OCI-LY7 (cell line): ENCODE measurements at regions not wholly inside any gene's neighbourhood (a gene's known extent, or its start where the extent isn't known, plus 50 kb on each side); places are given as distances from the start of the nearest gene placed in this dataset.
"Not testable (repeated sequence)": the region's sequence is repeated elsewhere in the genome, so short reads cannot be mapped to it uniquely, and the experiment has no call there.

Experiments
- BruUV-seq: library from RNA; stranded (reverse); fragments of 400-500 nt; replicated peaks from 2 replicates; lab custom pipeline; 2021; lab: Mats Ljungman, UMichigan
- CTCF ChIA-PET: fragments of 300-600 bp; sonication (Branson Sonifier 250); formaldehyde crosslinking; loops from one replicate; lab custom pipeline; 2022; ENCODE audit warnings: antibody characterized with exemption; ENCODE audit not compliant: unreplicated experiment; lab: Charles Lee
- POLR2A ChIA-PET: fragments of 300-600 bp; sonication (Branson Sonifier 250); formaldehyde crosslinking; loops from one replicate; lab custom pipeline; 2022; ENCODE audit warnings: antibody characterized with exemption; lab: Charles Lee
- DNase-seq: peaks from one replicate; pipeline ENCODE4 v3.0.0-alpha.2; 2015; ENCODE audit warnings: low spot score
- H2AFZ ChIP-seq: fragments of 200-600 bp; sonication (generic), shearing (Covaris generic); 2 replicates; pipeline ENCODE4 v1.6.1; 2014; ENCODE audit warnings: mild to moderate bottlenecking, antibody characterized with exemption, low read length, moderate library complexity
- H3K27ac ChIP-seq: fragments of 200-600 bp; sonication (generic); 2 replicates; pipeline ENCODE4 v1.5.1; 2014; ENCODE audit warnings: mixed run types, low read depth, mild to moderate bottlenecking, moderate library complexity, low read length, inconsistent platforms; ENCODE audit not compliant: poor library complexity, severe bottlenecking
- H3K36me3 ChIP-seq: fragments of 200-600 bp; sonication (generic); 2 replicates; pipeline ENCODE4 v1.6.1; 2014; ENCODE audit warnings: mild to moderate bottlenecking, antibody characterized with exemption, low read length, moderate library complexity, mixed read lengths; ENCODE audit not compliant: insufficient read depth
- H3K4me1 ChIP-seq: fragments of 200-600 bp; sonication (generic); 2 replicates; pipeline ENCODE4 v1.5.1; 2014; ENCODE audit warnings: mild to moderate bottlenecking, low read length; ENCODE audit not compliant: insufficient read depth, poor library complexity, severe bottlenecking
- H3K4me2 ChIP-seq: fragments of 200-600 bp; sonication (generic); 2 replicates; pipeline ENCODE4 v1.6.1; 2014; ENCODE audit warnings: mild to moderate bottlenecking, low read length
- H3K4me3 ChIP-seq: fragments of 200-600 bp; sonication (generic); 2 replicates; pipeline ENCODE4 v1.5.1; 2014; ENCODE audit warnings: mild to moderate bottlenecking, low read depth, low read length; ENCODE audit not compliant: poor library complexity, severe bottlenecking
- H3K79me2 ChIP-seq: fragments of 200-600 bp; sonication (generic); 2 replicates; pipeline ENCODE4 v1.6.1; 2016; ENCODE audit warnings: low read depth, mild to moderate bottlenecking, low read length, moderate library complexity, mixed read lengths; ENCODE audit not compliant: insufficient read depth
- H3K9me2 ChIP-seq: fragments of 200-600 bp; sonication (generic); 2 replicates; pipeline ENCODE4 v1.6.1; 2016; ENCODE audit warnings: mild to moderate bottlenecking, low read length, mixed read lengths; ENCODE audit not compliant: insufficient read depth
- H3K9me3 ChIP-seq: fragments of 200-600 bp; sonication (generic); 2 replicates; pipeline ENCODE4 v1.6.1; 2014; ENCODE audit warnings: mild to moderate bottlenecking, mixed run types, low read length, mixed read lengths
- H4K20me1 ChIP-seq: fragments of 200-600 bp; sonication (generic); 2 replicates; pipeline ENCODE4 v1.6.1; 2014; ENCODE audit warnings: mild to moderate bottlenecking, antibody characterized with exemption, low read length, moderate library complexity, mixed read lengths; ENCODE audit not compliant: insufficient read depth
- EZH2phosphoT487 ChIP-seq: fragments of 200-600 bp; sonication (generic); IDR thresholded peaks from 2 replicates; pipeline ENCODE4 v1.6.1; 2018; ENCODE audit warnings: low read depth, borderline replicate concordance, mild to moderate bottlenecking, mixed run types, antibody characterized with exemption, low read length, moderate library complexity, mixed read lengths
- intact Hi-C: fragments of 100-400 bp; cut with micrococcal nuclease; formaldehyde crosslinking; loops from one replicate; pipeline ENCODE4 v1.10.0; 2022; ENCODE audit not compliant: unreplicated experiment
- TF ChIP-seq, protein P1 (sequence below): fragments of 200-600 bp; sonication (generic); conservative IDR thresholded peaks from 2 replicates; pipeline ENCODE4 v1.5.1; 2014; ENCODE audit warnings: mild to moderate bottlenecking, antibody characterized with exemption, low read length, moderate library complexity, mixed read lengths

DNA sequence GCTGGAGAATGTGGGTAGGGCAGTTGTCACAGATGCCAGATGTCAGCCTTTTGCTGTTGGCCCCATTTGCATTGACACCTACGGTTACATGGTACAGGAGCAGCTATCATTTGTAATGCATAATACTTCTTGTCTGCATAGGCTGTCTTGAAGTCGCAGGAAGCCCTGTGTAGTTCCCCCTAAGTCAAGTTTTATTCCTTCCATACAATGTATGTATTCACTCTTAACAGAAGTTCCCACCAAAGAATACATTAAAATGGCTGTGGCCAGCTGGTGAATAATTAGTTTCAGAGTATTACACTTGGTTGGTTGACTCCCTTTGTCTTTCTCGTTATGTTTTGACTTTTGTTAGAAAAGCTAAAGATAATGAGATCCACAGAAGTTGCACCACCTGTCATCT, 1169.0 kb downstream of the REEP3 start:
- intact Hi-C loops, result no loop called here
- Histone ChIP-seq H3K9me3 (no peaks in the 10 kb centered on the region), H3K36me3 (no peaks in the 10 kb centered on the region), H2AFZ (no peak overlapping the region), H4K20me1 (no peaks in the 10 kb centered on the region), H3K27ac (no peak overlapping the region), H3K79me2 (no peaks in the 10 kb centered on the region), H3K4me2 (no peak overlapping the region), H3K4me1 (no peaks in the 10 kb centered on the region), H3K9me2 (no peaks in the 10 kb centered on the region), H3K4me3 (no peak overlapping the region)
- POLR2A ChIA-PET, result no interaction called here
- CTCF ChIA-PET, result no interaction called here
- TF ChIP-seq EZH2phosphoT487, result no peak
- TF ChIP-seq, protein P1, sequence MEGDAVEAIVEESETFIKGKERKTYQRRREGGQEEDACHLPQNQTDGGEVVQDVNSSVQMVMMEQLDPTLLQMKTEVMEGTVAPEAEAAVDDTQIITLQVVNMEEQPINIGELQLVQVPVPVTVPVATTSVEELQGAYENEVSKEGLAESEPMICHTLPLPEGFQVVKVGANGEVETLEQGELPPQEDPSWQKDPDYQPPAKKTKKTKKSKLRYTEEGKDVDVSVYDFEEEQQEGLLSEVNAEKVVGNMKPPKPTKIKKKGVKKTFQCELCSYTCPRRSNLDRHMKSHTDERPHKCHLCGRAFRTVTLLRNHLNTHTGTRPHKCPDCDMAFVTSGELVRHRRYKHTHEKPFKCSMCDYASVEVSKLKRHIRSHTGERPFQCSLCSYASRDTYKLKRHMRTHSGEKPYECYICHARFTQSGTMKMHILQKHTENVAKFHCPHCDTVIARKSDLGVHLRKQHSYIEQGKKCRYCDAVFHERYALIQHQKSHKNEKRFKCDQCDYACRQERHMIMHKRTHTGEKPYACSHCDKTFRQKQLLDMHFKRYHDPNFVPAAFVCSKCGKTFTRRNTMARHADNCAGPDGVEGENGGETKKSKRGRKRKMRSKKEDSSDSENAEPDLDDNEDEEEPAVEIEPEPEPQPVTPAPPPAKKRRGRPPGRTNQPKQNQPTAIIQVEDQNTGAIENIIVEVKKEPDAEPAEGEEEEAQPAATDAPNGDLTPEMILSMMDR, result no peak
- BruUV-seq, result no TSS peak
- DNase-seq, result no peak

DNA sequence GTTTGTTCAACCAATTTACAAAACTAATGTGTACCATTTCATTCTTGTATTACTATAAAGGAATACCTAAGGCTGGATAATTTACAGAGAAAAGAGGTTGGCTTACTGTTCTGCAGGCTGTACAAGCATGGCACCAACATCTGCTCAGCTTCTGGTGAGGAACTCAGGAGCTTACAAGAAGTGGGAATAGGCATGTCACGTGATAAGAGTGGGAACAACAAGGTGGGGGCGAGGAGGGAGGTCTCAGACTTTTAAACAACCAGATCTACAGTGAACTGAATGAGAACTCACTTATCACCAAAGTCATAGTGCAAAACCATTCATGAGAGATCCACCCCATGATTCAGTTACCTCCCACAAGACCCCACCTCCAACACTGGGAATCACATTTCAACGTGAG, 1178.0 kb downstream of the REEP3 start:
- POLR2A ChIA-PET, result no interaction called here
- no peak for TF ChIP-seq EZH2phosphoT487
- TF ChIP-seq, protein P1, result no peak

DNA sequence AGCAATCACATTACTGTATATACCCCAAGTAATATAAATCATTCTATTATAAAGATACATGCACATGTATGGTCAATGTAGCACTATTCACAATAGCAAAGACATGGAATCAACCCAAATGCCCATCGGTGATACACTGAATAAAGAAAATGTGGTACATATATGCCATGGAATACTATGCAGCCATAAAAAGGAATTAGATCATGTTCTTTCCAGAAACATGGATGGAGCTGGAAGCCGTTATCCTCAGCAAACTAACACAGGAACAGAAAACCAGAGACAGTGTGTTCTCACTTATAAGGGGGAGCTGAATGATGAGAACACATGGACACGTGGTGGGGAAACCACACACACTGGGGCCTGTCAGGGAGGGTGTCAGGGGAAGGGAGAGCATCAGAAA, 1180.9 kb downstream of the REEP3 start:
- H3K79me2 ChIP-seq, intact Hi-C loops, CTCF ChIA-PET, H3K9me3 ChIP-seq, H3K9me2 ChIP-seq, H4K20me1 ChIP-seq, H3K4me2 ChIP-seq, H3K27ac ChIP-seq, H3K4me3 ChIP-seq, DNase-seq, H2AFZ ChIP-seq, H3K4me1 ChIP-seq, H3K36me3 ChIP-seq, BruUV-seq: not testable (repeated sequence)
- POLR2A ChIA-PET, result interaction anchor here (1.0 kb wide), 1 partner anchor 11 kb away, joined by 3 read pairs; no protein-coding TSS in a partner anchor

More for the DNA sequence above, 1178.0 kb downstream of the REEP3 start:
- H3K9me3 ChIP-seq, result no peaks in the 10 kb centered on the region
- no TSS peak for BruUV-seq
- no peaks in the 10 kb centered on the region for H3K79me2 ChIP-seq
- H3K27ac ChIP-seq, result no peak overlapping the region
- H3K4me2 ChIP-seq, result no peak overlapping the region
- H4K20me1 ChIP-seq, result no peaks in the 10 kb centered on the region
- no peak overlapping the region for H3K4me3 ChIP-seq
- H3K4me1 ChIP-seq, result no peaks in the 10 kb centered on the region
- no peaks in the 10 kb centered on the region for H3K36me3 ChIP-seq
- intact Hi-C loops, result no loop called here
- DNase-seq, result no peak
- no peak overlapping the region for H2AFZ ChIP-seq
- H3K9me2 ChIP-seq, result no peaks in the 10 kb centered on the region
- CTCF ChIA-PET, result no interaction called here
